ENCODE measurements at regions not wholly inside any gene's neighbourhood (a gene's known extent, or its start where the extent isn't known, plus 50 kb on each side); places are given as distances from the start of the nearest gene placed in this dataset.
"Not testable (repeated sequence)": the region's sequence is repeated elsewhere in the genome, so short reads cannot be mapped to it uniquely, and the experiment has no call there.

GRCh38 chr13:44732503-44733098, 156.5 kb upstream of the TSC22D1 start:
- no peaks in the 10 kb centered on the region for H3K9me3 ChIP-seq (ENCODE audit: insufficient read depth, low read depth)
- peak overlapping the region; percentile 87 for H3K27ac ChIP-seq
- no peaks in the 10 kb centered on the region for H3K27me3 ChIP-seq (ENCODE audit: insufficient read depth, low read depth)
- TF ChIP-seq, protein P1, sequence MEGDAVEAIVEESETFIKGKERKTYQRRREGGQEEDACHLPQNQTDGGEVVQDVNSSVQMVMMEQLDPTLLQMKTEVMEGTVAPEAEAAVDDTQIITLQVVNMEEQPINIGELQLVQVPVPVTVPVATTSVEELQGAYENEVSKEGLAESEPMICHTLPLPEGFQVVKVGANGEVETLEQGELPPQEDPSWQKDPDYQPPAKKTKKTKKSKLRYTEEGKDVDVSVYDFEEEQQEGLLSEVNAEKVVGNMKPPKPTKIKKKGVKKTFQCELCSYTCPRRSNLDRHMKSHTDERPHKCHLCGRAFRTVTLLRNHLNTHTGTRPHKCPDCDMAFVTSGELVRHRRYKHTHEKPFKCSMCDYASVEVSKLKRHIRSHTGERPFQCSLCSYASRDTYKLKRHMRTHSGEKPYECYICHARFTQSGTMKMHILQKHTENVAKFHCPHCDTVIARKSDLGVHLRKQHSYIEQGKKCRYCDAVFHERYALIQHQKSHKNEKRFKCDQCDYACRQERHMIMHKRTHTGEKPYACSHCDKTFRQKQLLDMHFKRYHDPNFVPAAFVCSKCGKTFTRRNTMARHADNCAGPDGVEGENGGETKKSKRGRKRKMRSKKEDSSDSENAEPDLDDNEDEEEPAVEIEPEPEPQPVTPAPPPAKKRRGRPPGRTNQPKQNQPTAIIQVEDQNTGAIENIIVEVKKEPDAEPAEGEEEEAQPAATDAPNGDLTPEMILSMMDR (conservative IDR thresholded peaks at IDR 0.05) = no peak
- TF ChIP-seq EZH2 (IDR thresholded peaks at IDR 0.05; ENCODE audit: low read depth) = no peak
- H4K20me1 ChIP-seq (ENCODE audit: insufficient read depth) = no peaks in the 10 kb centered on the region
- peak overlapping the region; percentile 75 for H2AFZ ChIP-seq
- intact Hi-C loops (cut with micrococcal nuclease; ENCODE audit: unreplicated experiment) = loop anchor here (1.0 to 10.0 kb wide), 6 partner anchors 18 to 186 kb away; no protein-coding TSS in a partner anchor
- peaks cover 34% of the 10 kb centered on the region for H3F3A ChIP-seq (ENCODE audit: insufficient read depth, low read depth)
- H3K4me1 ChIP-seq (replicated peaks; ENCODE audit: insufficient read depth) = peaks cover 58% of the 10 kb centered on the region
- BruUV-seq (replicated peaks) = no TSS peak
- ChIA-PET POLR2A (ENCODE audit: unreplicated experiment) (no interaction called here), CTCF (no interaction called here)
- peak overlapping the region; percentile 31; the same call in 1 of the 2 replicates for H3K4me3 ChIP-seq
- DNase-seq = peak; percentile 90 to 94
- peak overlapping the region; percentile 77 for H3K4me2 ChIP-seq
- no peaks in the 10 kb centered on the region for H3K36me3 ChIP-seq (ENCODE audit: low read depth)
- no peaks in the 10 kb centered on the region for H3K79me2 ChIP-seq (ENCODE audit: low read depth)
- H3K9me2 ChIP-seq (ENCODE audit: insufficient read depth) = no peaks in the 10 kb centered on the region

DNA sequence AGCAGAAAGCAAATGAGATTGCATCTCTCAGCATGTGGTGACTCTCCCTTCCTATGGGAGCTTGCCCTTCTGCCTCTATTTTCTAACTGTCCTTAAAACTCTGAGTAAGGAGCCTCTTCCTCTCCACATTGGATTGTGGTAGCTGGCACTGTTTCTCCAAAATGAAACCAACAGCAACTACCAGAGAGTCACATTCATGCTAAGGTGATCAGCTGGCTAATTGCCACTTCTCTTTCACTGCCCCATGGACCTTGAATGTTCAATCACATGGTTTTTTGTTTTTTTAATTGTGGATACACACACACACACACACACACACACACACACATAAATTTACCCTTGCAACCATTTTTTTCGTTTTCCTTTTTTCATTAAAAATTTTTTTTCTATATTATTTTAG, 154.7 kb upstream of the TSC22D1 start:
- DNase-seq = no peak
- no peak overlapping the region for H3K4me3 ChIP-seq
- H3K27ac ChIP-seq = no peak overlapping the region
- H3K4me2 ChIP-seq = no peak overlapping the region
- no peak for TF ChIP-seq EZH2 (IDR thresholded peaks at IDR 0.05; ENCODE audit: low read depth)
- TF ChIP-seq, protein P1 (conservative IDR thresholded peaks at IDR 0.05) = no peak
- H3K9me3 ChIP-seq (ENCODE audit: insufficient read depth, low read depth) = no peaks in the 10 kb centered on the region
- no peaks in the 10 kb centered on the region for H3K27me3 ChIP-seq (ENCODE audit: insufficient read depth, low read depth)
- H3F3A ChIP-seq (ENCODE audit: insufficient read depth, low read depth) = peaks cover 48% of the 10 kb centered on the region
- no peaks in the 10 kb centered on the region for H4K20me1 ChIP-seq (ENCODE audit: insufficient read depth)
- intact Hi-C loops (cut with micrococcal nuclease; ENCODE audit: unreplicated experiment) = loop anchor here (10.0 kb wide), 1 partner anchor 144 kb away; no protein-coding TSS in a partner anchor
- ChIA-PET CTCF (no interaction called here), POLR2A (ENCODE audit: unreplicated experiment) (no interaction called here)
- no TSS peak for BruUV-seq (replicated peaks)
- H3K4me1 ChIP-seq (replicated peaks; ENCODE audit: insufficient read depth) = peaks cover 76% of the 10 kb centered on the region
- H3K79me2 ChIP-seq (ENCODE audit: low read depth) = no peaks in the 10 kb centered on the region
- H3K36me3 ChIP-seq (ENCODE audit: low read depth) = no peaks in the 10 kb centered on the region
- no peak overlapping the region for H2AFZ ChIP-seq
- H3K9me2 ChIP-seq (ENCODE audit: insufficient read depth) = no peaks in the 10 kb centered on the region

DNA sequence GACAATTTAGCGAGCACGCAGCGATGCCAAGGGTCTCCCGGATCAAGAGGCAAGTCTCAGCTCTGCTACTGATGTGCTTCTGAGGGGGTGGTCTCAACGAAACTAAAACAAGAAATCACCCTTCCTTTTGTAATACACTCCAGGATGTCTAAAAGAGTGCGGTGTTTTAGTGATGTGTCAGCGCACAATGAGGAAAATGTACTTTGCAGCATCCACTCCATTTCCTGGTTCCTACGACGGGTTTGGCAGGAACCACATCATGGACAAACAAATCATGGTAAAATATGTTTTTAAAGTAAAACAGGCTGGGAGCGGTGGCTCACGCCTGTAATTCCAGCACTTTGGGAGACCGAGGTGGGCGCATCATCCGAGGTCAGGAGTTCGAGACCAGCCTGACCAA, 154.0 kb upstream of the TSC22D1 start:
- CTCF ChIA-PET = no interaction called here
- no peaks in the 10 kb centered on the region for H3K36me3 ChIP-seq (ENCODE audit: low read depth)
- no peak overlapping the region for H2AFZ ChIP-seq
- H3F3A ChIP-seq (ENCODE audit: insufficient read depth, low read depth) = peaks cover 48% of the 10 kb centered on the region
- no peaks in the 10 kb centered on the region for H3K9me3 ChIP-seq (ENCODE audit: insufficient read depth, low read depth)
- TF ChIP-seq, protein P1 (conservative IDR thresholded peaks at IDR 0.05) = no peak
- TF ChIP-seq EZH2 (IDR thresholded peaks at IDR 0.05; ENCODE audit: low read depth) = no peak
- no TSS peak for BruUV-seq (replicated peaks)
- no peak overlapping the region for H3K4me2 ChIP-seq
- H3K9me2 ChIP-seq (ENCODE audit: insufficient read depth) = no peaks in the 10 kb centered on the region
- no peaks in the 10 kb centered on the region for H3K27me3 ChIP-seq (ENCODE audit: insufficient read depth, low read depth)
- DNase-seq = no peak
- H3K79me2 ChIP-seq (ENCODE audit: low read depth) = no peaks in the 10 kb centered on the region
- no peak overlapping the region for H3K27ac ChIP-seq
- intact Hi-C loops (cut with micrococcal nuclease; ENCODE audit: unreplicated experiment) = loop anchor here (10.0 kb wide), 1 partner anchor 145 kb away; no protein-coding TSS in a partner anchor
- no peak overlapping the region for H3K4me3 ChIP-seq
- H3K4me1 ChIP-seq (replicated peaks; ENCODE audit: insufficient read depth) = peaks cover 75% of the 10 kb centered on the region
- H4K20me1 ChIP-seq (ENCODE audit: insufficient read depth) = no peaks in the 10 kb centered on the region
- POLR2A ChIA-PET (ENCODE audit: unreplicated experiment) = no interaction called here

DNA sequence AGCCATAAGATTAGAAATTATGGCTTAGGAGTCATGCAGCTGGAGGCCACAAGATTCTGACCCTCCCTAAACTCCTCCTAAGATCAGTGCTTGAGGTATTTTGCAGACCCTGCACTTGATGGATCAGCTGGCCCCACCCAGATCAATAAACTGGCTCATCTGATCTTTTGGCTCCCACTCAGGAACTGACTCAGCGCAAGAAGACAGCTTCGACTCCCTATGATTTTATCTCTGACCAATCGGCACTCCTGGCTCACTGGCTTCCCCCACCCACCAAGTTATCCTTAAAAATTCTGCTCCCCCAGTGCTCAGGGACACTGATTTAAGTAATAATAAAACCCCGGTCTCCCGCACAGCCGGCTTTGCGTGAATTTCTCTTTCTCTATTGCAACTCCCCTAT, 151.5 kb upstream of the TSC22D1 start:
- intact Hi-C loops (cut with micrococcal nuclease; ENCODE audit: unreplicated experiment); H4K20me1 ChIP-seq (ENCODE audit: insufficient read depth); BruUV-seq (replicated peaks); H3K27me3 ChIP-seq (ENCODE audit: insufficient read depth, low read depth); H3K79me2 ChIP-seq (ENCODE audit: low read depth); H3K9me2 ChIP-seq (ENCODE audit: insufficient read depth); H3K36me3 ChIP-seq (ENCODE audit: low read depth); H3K9me3 ChIP-seq (ENCODE audit: insufficient read depth, low read depth); CTCF ChIA-PET: not testable (repeated sequence)
- peaks cover 50% of the 10 kb centered on the region for H3K4me1 ChIP-seq (replicated peaks; ENCODE audit: insufficient read depth)
- peaks cover 29% of the 10 kb centered on the region; the same call in 1 of the 2 replicates for H3F3A ChIP-seq (ENCODE audit: insufficient read depth, low read depth)
- 0 out of 2 replicates have a peak overlapping the region, but pooled peaks have one; percentile 15 for H3K4me3 ChIP-seq
- peak overlapping the region; percentile 60 for H3K4me2 ChIP-seq
- DNase-seq = peak in 1 of 2 experiments; percentile 58
- POLR2A ChIA-PET (ENCODE audit: unreplicated experiment) = interaction anchor here (0.7 kb wide), 1 partner anchor 162 kb away, joined by 5 read pairs; no protein-coding TSS in a partner anchor
- H2AFZ ChIP-seq = 0 out of 2 replicates have a peak overlapping the region, but pooled peaks have one; percentile 12
- H3K27ac ChIP-seq = peak overlapping the region; percentile 79
